GM23338 (cell line): ENCODE measurements at regions not wholly inside any gene's neighbourhood (a gene's known extent, or its start where the extent isn't known, plus 50 kb on each side); places are given as distances from the start of the nearest gene placed in this dataset.

Source experiments
- CTCF ChIP-seq, 2 experiments: fragments of 200-600 bp in 1 of 2; sonication (generic) in 1 of 2; conservative IDR thresholded peaks; 2 replicates each; pipeline versions ENCODE4 v1.5.1 to v1.6.1; 2016 to 2017; ENCODE audit warnings: antibody characterized with exemption in 2 of 2, low read depth in 2 of 2, mild to moderate bottlenecking in 2 of 2, moderate library complexity in 1 of 2
- EZH2 ChIP-seq: fragments of 200-600 bp; sonication (generic); IDR thresholded peaks from one replicate; pipeline ENCODE4 v1.8.0; 2017; ENCODE audit warnings: antibody characterized with exemption, mild to moderate bottlenecking, low read depth; ENCODE audit not compliant: unreplicated experiment
- EZH2phosphoT487 ChIP-seq: fragments of 200-600 bp; sonication (generic); IDR thresholded peaks from one replicate; pipeline ENCODE4 v1.8.1; 2018; ENCODE audit warnings: antibody characterized with exemption; ENCODE audit not compliant: unreplicated experiment
- JUNB ChIP-seq: IDR thresholded peaks from one replicate; pipeline ENCODE4 v1.6.1; 2016; ENCODE audit warnings: antibody characterized with exemption; ENCODE audit not compliant: unreplicated experiment
- NANOG ChIP-seq: IDR thresholded peaks from 2 replicates; pipeline ENCODE4 v1.6.1; 2016; ENCODE audit warnings: antibody characterized with exemption, borderline replicate concordance
- POLR2AphosphoS5 ChIP-seq: IDR thresholded peaks from 2 replicates; pipeline ENCODE4 v1.6.1; 2016; ENCODE audit warnings: antibody characterized with exemption, low read depth
- REST ChIP-seq: IDR thresholded peaks from one replicate; pipeline ENCODE4 v1.6.1; 2018; ENCODE audit warnings: antibody characterized with exemption; ENCODE audit not compliant: unreplicated experiment
- STAT1 ChIP-seq: IDR thresholded peaks from one replicate; pipeline ENCODE4 v1.6.1; 2016; ENCODE audit warnings: antibody characterized with exemption; ENCODE audit not compliant: unreplicated experiment
- ZNF114 ChIP-seq: fragments of 250-450 bp; sonication (Bioruptor Pico); IDR thresholded peaks from 2 replicates; pipeline ENCODE4 v1.5.0; 2020; ENCODE audit warnings: mild to moderate bottlenecking, moderate library complexity
- ZNF331 ChIP-seq: fragments of 250-450 bp; sonication (Bioruptor Pico); IDR thresholded peaks from 2 replicates; pipeline ENCODE4 v1.5.0; 2020; ENCODE audit warnings: low read depth, mild to moderate bottlenecking, moderate library complexity
- ZNF462 ChIP-seq: fragments of 250-450 bp; sonication (Bioruptor Pico); IDR thresholded peaks from 2 replicates; pipeline ENCODE4 v1.5.0; 2020; ENCODE audit warnings: mild to moderate bottlenecking, moderate library complexity

GRCh38 chr2:167718560-167718959 lies 528.8 kb downstream of the STK39 start (continued):
- no peak for TF ChIP-seq ZNF462
- TF ChIP-seq EZH2, result no peak
- TF ChIP-seq CTCF (conservative IDR thresholded peaks at IDR 0.05; ENCODE audit: low read depth in 2 of 2), result no peak
- TF ChIP-seq POLR2AphosphoS5, result no peak
- TF ChIP-seq STAT1, result no peak
- TF ChIP-seq ZNF331 (CRISPR knock-in tag), result no peak
- no peak for TF ChIP-seq REST
- TF ChIP-seq JUNB, result no peak
- no peak for TF ChIP-seq NANOG
- TF ChIP-seq ZNF114, result no peak
- TF ChIP-seq EZH2phosphoT487, result no peak
